ENCODE measurements at regions not wholly inside any gene's neighbourhood (a gene's known extent, or its start where the extent isn't known, plus 50 kb on each side); places are given as distances from the start of the nearest gene placed in this dataset.

DNA sequence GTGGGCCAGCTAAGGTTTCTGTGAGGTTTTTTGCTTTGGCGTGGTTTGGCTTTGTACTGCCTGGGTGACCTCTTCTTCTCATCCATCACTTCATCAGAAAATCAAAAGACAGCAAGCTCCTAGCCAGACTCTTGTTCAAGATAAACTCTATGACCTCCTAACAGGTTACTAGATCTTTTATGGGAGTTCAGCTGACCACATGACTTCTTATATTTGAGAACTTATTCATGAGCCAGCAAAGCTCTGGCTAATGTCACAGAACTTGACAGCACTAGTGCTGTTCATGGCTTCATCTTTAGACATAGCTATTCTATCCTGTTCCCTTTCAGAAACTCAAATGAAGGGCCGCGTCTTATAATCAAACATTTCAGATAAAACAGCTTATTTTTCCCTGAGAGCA lies 527.1 kb upstream of the GOLIM4 start:
- TF ChIP-seq, protein P1, sequence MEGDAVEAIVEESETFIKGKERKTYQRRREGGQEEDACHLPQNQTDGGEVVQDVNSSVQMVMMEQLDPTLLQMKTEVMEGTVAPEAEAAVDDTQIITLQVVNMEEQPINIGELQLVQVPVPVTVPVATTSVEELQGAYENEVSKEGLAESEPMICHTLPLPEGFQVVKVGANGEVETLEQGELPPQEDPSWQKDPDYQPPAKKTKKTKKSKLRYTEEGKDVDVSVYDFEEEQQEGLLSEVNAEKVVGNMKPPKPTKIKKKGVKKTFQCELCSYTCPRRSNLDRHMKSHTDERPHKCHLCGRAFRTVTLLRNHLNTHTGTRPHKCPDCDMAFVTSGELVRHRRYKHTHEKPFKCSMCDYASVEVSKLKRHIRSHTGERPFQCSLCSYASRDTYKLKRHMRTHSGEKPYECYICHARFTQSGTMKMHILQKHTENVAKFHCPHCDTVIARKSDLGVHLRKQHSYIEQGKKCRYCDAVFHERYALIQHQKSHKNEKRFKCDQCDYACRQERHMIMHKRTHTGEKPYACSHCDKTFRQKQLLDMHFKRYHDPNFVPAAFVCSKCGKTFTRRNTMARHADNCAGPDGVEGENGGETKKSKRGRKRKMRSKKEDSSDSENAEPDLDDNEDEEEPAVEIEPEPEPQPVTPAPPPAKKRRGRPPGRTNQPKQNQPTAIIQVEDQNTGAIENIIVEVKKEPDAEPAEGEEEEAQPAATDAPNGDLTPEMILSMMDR (IDR thresholded peaks at IDR 0.05; ENCODE audit: unreplicated experiment): no peak
- DNase-seq (ENCODE audit: low spot score, unreplicated experiment): no peak
- Mint-ChIP-seq H3K27ac (no peak overlapping the region), H3K9me3 (ENCODE audit: low read depth) (no peaks in the 10 kb centered on the region), H3K4me3 (ENCODE audit: low read depth) (no peak overlapping the region), H3K4me1 (ENCODE audit: low read depth) (peaks cover 25% of the 10 kb centered on the region), H3K36me3 (ENCODE audit: insufficient read depth) (no peaks in the 10 kb centered on the region), H3K27me3 (no peaks in the 10 kb centered on the region)

GRCh38 chr3:168620854-168621253 lies 525.1 kb upstream of the GOLIM4 start:
- no peak overlapping the region for H3K27ac Mint-ChIP-seq
- TF ChIP-seq, protein P1 (IDR thresholded peaks at IDR 0.05; ENCODE audit: unreplicated experiment): peak; percentile 73
- peak; percentile 24 for DNase-seq (ENCODE audit: low spot score, unreplicated experiment)
- no peak overlapping the region for H3K4me3 Mint-ChIP-seq (ENCODE audit: low read depth)
- no peaks in the 10 kb centered on the region for H3K9me3 Mint-ChIP-seq (ENCODE audit: low read depth)
- H3K4me1 Mint-ChIP-seq (ENCODE audit: low read depth): peaks cover 27% of the 10 kb centered on the region
- H3K36me3 Mint-ChIP-seq (ENCODE audit: insufficient read depth): no peaks in the 10 kb centered on the region
- H3K27me3 Mint-ChIP-seq: no peaks in the 10 kb centered on the region

GRCh38 chr3:168618827-168619470 lies 523.2 kb upstream of the GOLIM4 start:
- DNase-seq (ENCODE audit: low spot score, unreplicated experiment): no peak
- H3K4me3 Mint-ChIP-seq (ENCODE audit: low read depth): no peak overlapping the region
- H3K27me3 Mint-ChIP-seq: no peaks in the 10 kb centered on the region
- H3K4me1 Mint-ChIP-seq (ENCODE audit: low read depth): peaks cover 23% of the 10 kb centered on the region
- H3K9me3 Mint-ChIP-seq (ENCODE audit: low read depth): no peaks in the 10 kb centered on the region
- no peaks in the 10 kb centered on the region for H3K36me3 Mint-ChIP-seq (ENCODE audit: insufficient read depth)
- TF ChIP-seq, protein P1 (IDR thresholded peaks at IDR 0.05; ENCODE audit: unreplicated experiment): no peak
- H3K27ac Mint-ChIP-seq: no peak overlapping the region

DNA sequence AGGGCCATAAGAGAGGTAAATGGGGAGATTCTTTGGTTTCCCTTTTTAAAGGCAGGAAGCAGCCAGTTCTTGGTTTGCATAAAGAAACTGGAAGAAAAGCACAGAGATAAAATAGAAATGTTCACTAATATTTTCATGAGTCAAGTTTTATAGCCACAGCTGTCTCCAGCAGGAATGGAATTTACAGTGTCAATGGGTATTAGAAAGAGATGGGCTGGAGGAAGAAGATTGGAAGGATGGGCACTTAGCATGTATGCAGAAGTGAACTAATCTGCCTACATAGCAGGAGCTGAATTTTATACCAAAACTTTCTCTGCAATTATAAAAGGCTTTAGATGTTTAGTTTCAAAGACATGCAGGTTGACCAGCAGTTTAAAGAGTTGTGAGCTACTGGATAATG lies 521.9 kb upstream of the GOLIM4 start:
- H3K27me3 Mint-ChIP-seq: no peaks in the 10 kb centered on the region
- H3K27ac Mint-ChIP-seq: no peak overlapping the region
- H3K36me3 Mint-ChIP-seq (ENCODE audit: insufficient read depth): no peaks in the 10 kb centered on the region
- no peaks in the 10 kb centered on the region for H3K9me3 Mint-ChIP-seq (ENCODE audit: low read depth)
- no peak overlapping the region for H3K4me3 Mint-ChIP-seq (ENCODE audit: low read depth)
- no peak for DNase-seq (ENCODE audit: low spot score, unreplicated experiment)
- TF ChIP-seq, protein P1 (IDR thresholded peaks at IDR 0.05; ENCODE audit: unreplicated experiment): no peak
- peaks cover 16% of the 10 kb centered on the region for H3K4me1 Mint-ChIP-seq (ENCODE audit: low read depth)

DNA sequence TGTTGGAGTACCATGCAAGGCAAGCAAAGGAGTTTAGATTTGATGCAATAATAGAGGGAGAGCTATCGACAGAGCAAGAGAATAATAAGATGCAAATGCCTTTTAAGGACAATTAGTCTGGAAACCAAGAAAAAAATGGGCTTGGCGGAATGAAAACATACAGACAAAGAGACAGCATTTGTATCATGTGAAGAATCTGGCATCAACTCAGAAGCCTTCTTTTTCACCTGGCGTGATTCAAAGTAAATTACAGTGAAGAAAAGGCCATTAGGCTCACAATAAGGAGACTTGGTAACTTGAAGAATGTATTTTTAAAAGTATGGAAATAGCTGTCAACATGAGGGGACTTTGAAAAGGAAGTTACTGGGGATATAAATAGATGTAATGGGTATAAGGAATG lies 521.2 kb upstream of the GOLIM4 start:
- TF ChIP-seq, protein P1 (IDR thresholded peaks at IDR 0.05; ENCODE audit: unreplicated experiment): no peak
- Mint-ChIP-seq H3K36me3 (ENCODE audit: insufficient read depth) (no peaks in the 10 kb centered on the region), H3K9me3 (ENCODE audit: low read depth) (no peaks in the 10 kb centered on the region), H3K4me1 (ENCODE audit: low read depth) (peaks cover 16% of the 10 kb centered on the region), H3K27me3 (no peaks in the 10 kb centered on the region), H3K4me3 (ENCODE audit: low read depth) (no peak overlapping the region), H3K27ac (no peak overlapping the region)
- DNase-seq (ENCODE audit: low spot score, unreplicated experiment): no peak

Data from progenitor cell of endocrine pancreas (in vitro differentiated cells).